Stimulated activated CD8-positive, alpha-beta memory T cell treated with anti-CD3 and anti-CD28 coated beads, Interleukin-15, amount 100 ng/mL, for 24 hours (primary cell): ENCODE measurements at regions not wholly inside any gene's neighbourhood (a gene's known extent, or its start where the extent isn't known, plus 50 kb on each side); places are given as distances from the start of the nearest gene placed in this dataset.
"Not testable (repeated sequence)": the region's sequence is repeated elsewhere in the genome, so short reads cannot be mapped to it uniquely, and the experiment has no call there.

Experiments used
- DNase-seq: peaks from one replicate; pipeline ENCODE4 v3.0.0-alpha.2; 2020; ENCODE audit warnings: low read depth

GRCh38 chr5:155773680-155774079 is 553.3 kb upstream of the SGCD start:
- no peak for DNase-seq

- DNase-seq: no peak
These were observed 546.7 kb upstream of the SGCD start for GRCh38 chr5:155780260-155780659.

- no peak for DNase-seq
These were observed 543.7 kb upstream of the SGCD start for GRCh38 chr5:155783246-155783645.

- no peak for DNase-seq
These were observed 543.2 kb upstream of the SGCD start for GRCh38 chr5:155783791-155784190.

GRCh38 chr5:155786108-155786507 is 540.9 kb upstream of the SGCD start:
- DNase-seq: no peak

- no peak for DNase-seq
These were observed 534.1 kb upstream of the SGCD start for GRCh38 chr5:155792873-155793272.

- DNase-seq: no peak
These were observed 532.2 kb upstream of the SGCD start for GRCh38 chr5:155794795-155795194.

- DNase-seq: no peak
These were observed 527.7 kb upstream of the SGCD start for GRCh38 chr5:155799308-155799707.

- no peak for DNase-seq
These were observed 518.9 kb upstream of the SGCD start for GRCh38 chr5:155807884-155808576.

- no peak for DNase-seq
These were observed 511.7 kb upstream of the SGCD start for GRCh38 chr5:155815248-155815647.

- DNase-seq: no peak
These were observed 504.8 kb upstream of the SGCD start for GRCh38 chr5:155822177-155822576.

- no peak for DNase-seq
These were observed 500.1 kb upstream of the SGCD start for GRCh38 chr5:155826611-155827507.

GRCh38 chr5:155827508-155827815 is 499.5 kb upstream of the SGCD start:
- DNase-seq: not testable (repeated sequence)

GRCh38 chr5:155827949-155828348 is 499.0 kb upstream of the SGCD start:
- no peak for DNase-seq

GRCh38 chr5:155831491-155831890 is 495.5 kb upstream of the SGCD start:
- no peak for DNase-seq

- DNase-seq: no peak
These were observed 493.7 kb upstream of the SGCD start for GRCh38 chr5:155833287-155833686.

- no peak for DNase-seq
These were observed 492.5 kb upstream of the SGCD start for GRCh38 chr5:155834271-155834975.

- DNase-seq: no peak
These were observed 490.7 kb upstream of the SGCD start for GRCh38 chr5:155836089-155836803.

GRCh38 chr5:155838394-155838793 is 488.6 kb upstream of the SGCD start:
- no peak for DNase-seq

- DNase-seq: no peak
These were observed 487.5 kb upstream of the SGCD start for GRCh38 chr5:155839251-155840037.

GRCh38 chr5:155844542-155844941 is 482.4 kb upstream of the SGCD start:
- no peak for DNase-seq
